ENCODE measurements at regions not wholly inside any gene's neighbourhood (a gene's known extent, or its start where the extent isn't known, plus 50 kb on each side); places are given as distances from the start of the nearest gene placed in this dataset.

GRCh38 chr4:41802590-41802989 is 54.1 kb upstream of the PHOX2B start:
- no peaks in the 10 kb centered on the region for H4K20me1 ChIP-seq (ENCODE audit: insufficient read depth)
- H2AFZ ChIP-seq: no peak overlapping the region
- no peaks in the 10 kb centered on the region for H3K9me2 ChIP-seq (ENCODE audit: insufficient read depth)
- ChIA-PET CTCF (no interaction called here), POLR2A (ENCODE audit: unreplicated experiment) (no interaction called here)
- H3K27ac ChIP-seq: no peak overlapping the region
- H3K9me3 ChIP-seq (ENCODE audit: insufficient read depth, low read depth): no peaks in the 10 kb centered on the region
- intact Hi-C loops (cut with micrococcal nuclease; ENCODE audit: unreplicated experiment): no loop called here
- H3K36me3 ChIP-seq (ENCODE audit: low read depth): no peaks in the 10 kb centered on the region
- TF ChIP-seq, protein P1, sequence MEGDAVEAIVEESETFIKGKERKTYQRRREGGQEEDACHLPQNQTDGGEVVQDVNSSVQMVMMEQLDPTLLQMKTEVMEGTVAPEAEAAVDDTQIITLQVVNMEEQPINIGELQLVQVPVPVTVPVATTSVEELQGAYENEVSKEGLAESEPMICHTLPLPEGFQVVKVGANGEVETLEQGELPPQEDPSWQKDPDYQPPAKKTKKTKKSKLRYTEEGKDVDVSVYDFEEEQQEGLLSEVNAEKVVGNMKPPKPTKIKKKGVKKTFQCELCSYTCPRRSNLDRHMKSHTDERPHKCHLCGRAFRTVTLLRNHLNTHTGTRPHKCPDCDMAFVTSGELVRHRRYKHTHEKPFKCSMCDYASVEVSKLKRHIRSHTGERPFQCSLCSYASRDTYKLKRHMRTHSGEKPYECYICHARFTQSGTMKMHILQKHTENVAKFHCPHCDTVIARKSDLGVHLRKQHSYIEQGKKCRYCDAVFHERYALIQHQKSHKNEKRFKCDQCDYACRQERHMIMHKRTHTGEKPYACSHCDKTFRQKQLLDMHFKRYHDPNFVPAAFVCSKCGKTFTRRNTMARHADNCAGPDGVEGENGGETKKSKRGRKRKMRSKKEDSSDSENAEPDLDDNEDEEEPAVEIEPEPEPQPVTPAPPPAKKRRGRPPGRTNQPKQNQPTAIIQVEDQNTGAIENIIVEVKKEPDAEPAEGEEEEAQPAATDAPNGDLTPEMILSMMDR (conservative IDR thresholded peaks at IDR 0.05): no peak
- TF ChIP-seq EZH2 (IDR thresholded peaks at IDR 0.05; ENCODE audit: low read depth): no peak
- H3K79me2 ChIP-seq (ENCODE audit: low read depth): no peaks in the 10 kb centered on the region
- no peak overlapping the region for H3K4me2 ChIP-seq
- H3K4me1 ChIP-seq (replicated peaks; ENCODE audit: insufficient read depth): no peaks in the 10 kb centered on the region
- H3K27me3 ChIP-seq (ENCODE audit: insufficient read depth, low read depth): peaks cover 69% of the 10 kb centered on the region
- no peak overlapping the region for H3K4me3 ChIP-seq
- DNase-seq: no peak
- no TSS peak for BruUV-seq (replicated peaks)
- no peaks in the 10 kb centered on the region for H3F3A ChIP-seq (ENCODE audit: insufficient read depth, low read depth)

DNA sequence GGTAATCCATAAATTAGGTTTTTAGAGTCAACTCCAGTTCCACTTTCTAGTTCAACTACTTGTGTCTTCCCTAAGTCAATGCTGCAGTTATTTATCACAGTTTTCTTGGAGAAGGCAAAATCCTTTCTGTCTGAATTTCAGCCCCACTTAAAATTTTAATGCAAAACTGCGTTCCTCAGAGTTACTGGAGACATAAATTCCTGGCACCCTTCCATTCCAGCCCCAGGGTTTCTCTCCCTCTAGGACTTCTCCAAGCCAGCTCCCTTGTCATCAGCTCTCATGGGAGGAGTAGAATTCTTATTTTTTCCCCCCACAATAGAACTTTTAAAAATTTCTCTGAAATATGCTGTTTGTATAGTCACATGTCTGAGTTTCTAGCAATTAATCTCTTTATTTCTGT is 50.6 kb upstream of the PHOX2B start:
- CTCF ChIA-PET: no interaction called here
- TF ChIP-seq, protein P1 (conservative IDR thresholded peaks at IDR 0.05): no peak
- no peak for TF ChIP-seq EZH2 (IDR thresholded peaks at IDR 0.05; ENCODE audit: low read depth)
- no peak overlapping the region for H2AFZ ChIP-seq
- no peaks in the 10 kb centered on the region for H3F3A ChIP-seq (ENCODE audit: insufficient read depth, low read depth)
- DNase-seq: no peak
- H3K9me2 ChIP-seq (ENCODE audit: insufficient read depth): no peaks in the 10 kb centered on the region
- no peak overlapping the region for H3K27ac ChIP-seq
- POLR2A ChIA-PET (ENCODE audit: unreplicated experiment): no interaction called here
- intact Hi-C loops (cut with micrococcal nuclease; ENCODE audit: unreplicated experiment): no loop called here
- peaks cover 83% of the 10 kb centered on the region for H3K27me3 ChIP-seq (ENCODE audit: insufficient read depth, low read depth)
- H3K9me3 ChIP-seq (ENCODE audit: insufficient read depth, low read depth): no peaks in the 10 kb centered on the region
- no peaks in the 10 kb centered on the region for H3K36me3 ChIP-seq (ENCODE audit: low read depth)
- H4K20me1 ChIP-seq (ENCODE audit: insufficient read depth): no peaks in the 10 kb centered on the region
- no peak overlapping the region for H3K4me3 ChIP-seq
- H3K79me2 ChIP-seq (ENCODE audit: low read depth): no peaks in the 10 kb centered on the region
- H3K4me2 ChIP-seq: no peak overlapping the region
- no peaks in the 10 kb centered on the region for H3K4me1 ChIP-seq (replicated peaks; ENCODE audit: insufficient read depth)
- BruUV-seq (replicated peaks): no TSS peak

Measured in PC-9 (cell line).